NK-92 treated with Interleukin-12 subunit alpha and Interleukin-12 subunit beta, amount 100 ng/mL, for 24 hours (cell line): ENCODE measurements at regions not wholly inside any gene's neighbourhood (a gene's known extent, or its start where the extent isn't known, plus 50 kb on each side); places are given as distances from the start of the nearest gene placed in this dataset.

Experiments
- DNase-seq: peaks from one replicate; lab custom pipeline; 2025; lab: John Stamatoyannopoulos, UW

DNA sequence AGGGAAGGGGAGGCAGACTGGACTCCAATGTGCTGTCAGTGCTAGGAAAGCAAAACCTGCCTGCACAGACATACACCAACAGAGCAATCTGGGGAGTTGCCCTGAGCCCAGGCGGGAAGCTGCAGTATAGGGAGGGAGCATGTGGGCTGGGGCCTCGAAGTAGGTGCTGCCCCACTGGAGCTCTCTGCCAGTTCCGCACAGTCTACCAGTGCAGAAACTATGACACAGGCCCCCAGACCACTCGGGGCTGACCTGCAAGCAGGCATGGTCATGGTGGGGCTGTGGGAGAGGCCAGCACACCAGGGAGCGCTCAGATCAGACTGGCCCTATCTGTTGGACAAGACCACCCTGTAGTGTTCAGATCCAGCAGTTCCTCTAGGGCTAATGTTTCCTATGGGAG is 344.1 kb upstream of the TRAM1L1 start:
- DNase-seq: no peak

DNA sequence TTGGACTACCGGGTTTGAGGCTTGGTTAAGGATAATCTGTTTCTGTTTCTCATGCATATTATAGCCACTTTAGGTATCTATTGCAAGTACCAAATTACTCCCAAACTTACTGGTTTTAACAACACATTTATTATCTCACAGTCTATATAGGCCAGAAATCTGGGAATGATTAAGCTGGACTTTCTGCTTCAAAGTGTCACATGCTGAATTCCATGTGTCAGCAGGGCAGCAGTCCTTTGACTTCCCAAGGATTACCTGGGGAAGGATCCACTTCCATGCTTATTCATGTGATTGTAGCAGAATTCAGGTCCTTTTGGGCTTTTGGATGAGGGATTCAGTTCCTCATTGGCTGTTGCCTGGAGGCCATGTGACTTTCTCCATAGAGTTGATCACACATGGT is 349.0 kb upstream of the TRAM1L1 start:
- DNase-seq: no peak

DNA sequence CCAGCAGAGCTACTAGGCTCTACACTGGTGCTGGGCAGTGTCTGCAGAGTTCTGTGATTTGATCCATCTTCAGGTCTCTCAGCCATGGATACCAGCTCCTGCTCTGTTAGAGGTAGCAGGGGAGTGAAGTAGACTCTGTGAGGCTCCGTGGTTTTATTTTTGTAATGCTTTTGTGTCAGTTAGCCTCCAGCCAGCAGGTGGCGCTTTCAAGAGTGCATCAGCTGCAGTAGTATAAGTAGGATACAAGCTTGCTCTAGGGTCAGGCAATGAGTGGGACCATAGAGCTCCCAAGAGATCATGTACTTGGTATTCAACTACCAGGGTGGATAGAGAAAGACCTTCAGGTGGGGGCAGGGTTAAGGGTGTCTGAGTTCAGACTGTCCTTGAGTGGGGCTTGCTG is 362.5 kb upstream of the TRAM1L1 start:
- DNase-seq: no peak

- no peak for DNase-seq
Measured at GRCh38 chr4:117455088-117455487, 369.7 kb upstream of the TRAM1L1 start.

DNA sequence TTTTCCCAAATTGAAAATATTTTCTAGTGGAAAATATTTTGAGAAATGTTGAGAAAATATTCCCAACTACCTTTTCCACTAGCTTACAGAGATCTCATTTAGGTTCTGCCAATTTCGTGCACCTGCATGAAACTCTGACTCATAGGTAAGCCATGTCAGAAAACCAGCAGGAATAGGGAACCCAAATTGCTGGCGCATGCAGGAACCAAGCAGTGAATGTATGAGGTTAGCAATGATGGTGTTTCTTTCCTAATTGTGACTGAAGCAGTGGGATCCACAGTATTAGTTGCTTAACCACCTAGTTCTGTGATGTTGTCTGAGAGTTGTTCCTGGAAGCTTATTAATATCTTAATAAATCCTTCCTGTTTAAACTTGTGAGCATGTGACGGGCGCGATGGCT is 381.0 kb upstream of the TRAM1L1 start:
- no peak for DNase-seq

DNA sequence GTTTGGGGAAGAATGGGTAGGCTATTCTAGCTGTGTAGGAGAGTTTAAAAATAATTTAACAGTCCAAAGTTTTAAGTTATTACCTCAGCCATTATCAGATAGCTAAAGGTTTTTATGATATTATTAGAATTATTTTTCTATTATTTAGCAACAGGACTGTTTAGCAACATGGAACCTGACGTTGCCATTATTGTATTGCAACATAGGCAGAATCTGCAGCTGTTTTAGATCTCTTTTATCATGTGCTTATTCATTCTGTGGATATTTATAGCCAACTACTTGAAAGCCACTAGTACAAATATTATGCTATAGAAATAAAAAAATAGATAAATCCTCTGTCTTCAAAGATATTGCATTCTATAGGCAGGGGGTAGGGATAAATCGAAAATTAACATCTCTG is 382.0 kb upstream of the TRAM1L1 start:
- DNase-seq: no peak

DNA sequence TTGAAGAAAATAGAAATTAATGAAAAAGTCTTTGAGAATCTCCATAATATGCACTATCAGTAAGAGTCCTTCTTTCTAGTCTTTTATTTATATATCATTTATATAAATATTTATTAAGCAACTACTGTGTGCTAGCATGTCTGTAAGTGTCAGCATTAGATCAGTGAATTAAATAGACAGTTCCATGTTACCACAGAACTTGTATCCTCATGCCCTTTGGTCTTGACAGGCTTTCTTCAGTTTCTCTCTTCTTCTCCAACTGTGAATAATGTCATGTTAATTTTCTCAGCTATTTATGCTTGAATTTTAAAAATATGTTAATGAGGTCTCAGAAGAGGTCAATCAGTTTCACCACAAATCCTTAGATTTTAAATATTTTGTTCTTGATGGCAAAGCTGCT is 389.6 kb upstream of the TRAM1L1 start:
- DNase-seq: no peak

DNA sequence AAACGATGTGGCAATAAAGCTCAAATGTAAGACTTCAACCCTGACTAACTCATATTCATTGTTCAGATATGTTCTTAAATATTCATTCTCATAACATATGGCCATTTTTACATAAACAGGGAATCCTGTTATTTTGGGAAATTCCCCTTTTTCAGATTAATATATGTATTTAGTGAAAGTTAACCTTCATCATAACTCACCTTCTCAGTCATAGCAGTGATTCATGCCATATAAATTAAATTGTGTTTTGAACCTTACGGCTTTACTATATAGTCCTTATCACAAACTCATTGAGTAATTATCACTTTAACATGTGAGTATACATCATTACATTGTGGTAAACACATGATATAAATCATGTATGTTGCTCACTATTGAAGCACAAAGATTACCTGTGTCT is 392.5 kb upstream of the TRAM1L1 start:
- DNase-seq: no peak

DNA sequence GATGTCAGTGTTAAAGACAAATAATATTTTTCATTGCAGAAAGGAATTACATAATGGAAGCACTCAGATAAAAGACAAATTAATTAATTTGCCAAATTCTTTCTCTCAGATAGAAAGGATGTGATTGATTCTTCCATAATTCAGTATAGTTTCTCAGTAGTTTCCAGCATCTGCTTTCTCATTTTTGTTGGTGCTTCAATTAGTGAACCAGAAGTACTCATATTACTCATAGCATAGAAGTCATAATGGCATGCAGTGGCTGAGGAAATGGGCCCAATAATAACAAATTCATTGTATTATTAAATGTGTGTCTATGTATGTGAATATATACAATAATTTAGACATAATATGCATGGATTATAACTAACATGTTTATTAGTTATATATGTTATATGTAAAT is 393.3 kb upstream of the TRAM1L1 start:
- no peak for DNase-seq

- no peak for DNase-seq
Measured at GRCh38 chr4:117479673-117480072, 394.3 kb upstream of the TRAM1L1 start.

DNA sequence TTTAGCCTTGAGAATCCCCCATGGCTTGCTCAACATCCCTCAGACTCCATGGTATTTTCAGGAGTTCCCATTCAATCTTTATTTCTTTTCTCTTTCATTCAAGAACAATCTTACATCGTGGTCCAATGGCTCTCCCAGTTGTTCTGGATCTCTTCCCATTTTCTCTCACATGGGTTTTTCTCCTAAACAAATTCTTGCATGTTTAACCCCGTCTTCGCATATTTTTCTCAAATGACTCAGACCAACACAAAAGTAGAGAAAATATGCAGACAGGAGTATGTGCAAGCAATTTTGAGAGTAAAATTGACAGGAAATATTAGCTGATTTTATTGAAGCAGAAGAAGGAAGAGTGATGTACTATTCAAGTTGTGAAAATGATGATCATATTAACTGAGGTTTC is 396.4 kb upstream of the TRAM1L1 start:
- DNase-seq: no peak

DNA sequence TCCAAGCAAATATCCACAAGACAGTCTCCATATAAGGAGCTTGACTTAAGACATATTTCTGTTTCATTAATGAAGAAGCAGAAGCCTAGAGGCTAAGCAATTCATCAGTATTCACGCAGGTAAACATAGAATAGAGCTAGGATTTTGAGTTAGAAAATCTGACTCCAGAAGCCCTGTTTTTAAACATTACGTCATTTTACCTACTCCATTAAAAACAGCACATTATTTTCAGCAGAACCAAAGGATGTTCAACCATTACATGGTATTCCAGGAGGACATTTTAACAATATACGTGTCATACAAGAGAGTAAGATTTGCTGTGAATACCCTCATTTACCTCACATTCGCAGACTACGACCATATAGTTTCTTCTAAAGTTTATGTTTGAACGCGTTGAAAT is 403.3 kb upstream of the TRAM1L1 start:
- DNase-seq: no peak

- DNase-seq: no peak
Measured at GRCh38 chr4:117489107-117489506, 403.7 kb upstream of the TRAM1L1 start.

DNA sequence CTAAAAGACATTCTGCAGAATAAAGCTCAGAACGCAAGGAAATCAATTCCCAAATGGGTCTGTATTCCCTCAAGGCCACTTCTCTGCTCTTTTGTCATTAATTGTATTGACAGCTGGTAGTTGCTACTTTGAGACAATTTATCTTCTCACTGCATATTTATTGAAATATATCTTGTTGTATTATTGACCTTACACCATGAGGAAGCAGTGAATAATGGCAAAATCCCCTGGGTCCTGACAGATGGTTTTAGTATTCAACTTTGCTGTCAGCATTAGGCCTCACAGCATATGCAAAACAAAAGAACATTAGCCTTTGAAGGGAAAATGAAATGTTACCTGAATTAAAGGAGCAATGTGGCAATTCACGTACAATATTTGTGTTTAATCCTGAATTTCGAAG is 406.1 kb upstream of the TRAM1L1 start:
- DNase-seq: no peak

DNA sequence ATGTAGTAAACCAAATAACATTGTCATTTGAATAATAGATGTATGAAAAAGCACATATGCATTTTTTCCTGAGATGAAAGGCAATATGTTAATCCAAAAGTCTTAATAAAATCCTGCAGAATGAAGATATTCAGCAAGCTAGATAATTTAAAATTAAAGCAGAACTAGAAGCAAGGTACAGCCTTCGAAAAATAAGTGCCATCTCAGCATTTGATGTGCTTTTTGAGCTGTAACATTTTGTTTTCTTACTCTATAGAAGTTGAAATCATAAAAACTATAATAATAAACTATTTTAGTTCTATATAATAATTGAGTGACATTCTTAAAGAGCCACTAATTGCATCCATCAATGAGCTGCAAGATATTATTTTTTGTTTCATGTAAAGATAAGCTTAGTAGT is 410.4 kb upstream of the TRAM1L1 start:
- DNase-seq: no peak

GRCh38 chr4:117512414-117512813 is 427.0 kb upstream of the TRAM1L1 start:
- no peak for DNase-seq

DNA sequence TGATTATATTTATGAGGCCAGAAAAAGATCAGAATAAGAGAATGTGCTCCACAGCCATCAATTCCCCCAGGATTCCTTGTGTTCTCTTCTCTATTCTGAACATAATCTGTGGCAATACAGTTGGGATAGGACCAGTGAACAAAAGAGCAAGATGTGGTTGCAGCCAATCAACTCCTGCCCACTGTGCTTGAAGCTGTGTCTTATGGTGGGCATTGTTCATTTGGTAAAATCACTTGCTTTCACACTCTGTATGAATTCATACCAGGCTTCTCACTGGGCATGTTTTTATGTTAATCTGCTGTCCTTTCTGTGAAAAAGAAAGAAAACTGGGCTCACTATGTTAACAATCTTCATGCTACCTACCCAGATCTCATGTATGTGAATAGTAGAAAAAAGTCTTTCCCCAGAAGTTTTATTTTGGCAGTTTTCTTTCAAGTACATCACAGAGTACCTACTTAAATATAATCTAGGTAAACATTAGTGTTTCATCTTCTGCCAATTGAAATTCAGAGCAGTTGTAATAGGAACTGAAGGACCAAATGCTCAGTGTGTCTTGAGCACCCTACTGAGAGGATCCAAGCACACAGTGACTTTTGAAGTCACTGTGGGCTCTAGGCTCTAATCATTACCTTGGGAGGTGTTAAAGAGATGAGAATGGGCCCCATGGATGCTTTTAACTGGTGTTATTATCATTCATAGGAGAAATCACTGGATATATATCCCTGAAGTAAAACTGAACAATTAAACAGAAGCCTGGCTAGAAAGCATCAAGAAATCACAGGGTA is 429.2 kb upstream of the TRAM1L1 start:
- no peak for DNase-seq

GRCh38 chr4:117515921-117516320 is 430.5 kb upstream of the TRAM1L1 start:
- DNase-seq: no peak

DNA sequence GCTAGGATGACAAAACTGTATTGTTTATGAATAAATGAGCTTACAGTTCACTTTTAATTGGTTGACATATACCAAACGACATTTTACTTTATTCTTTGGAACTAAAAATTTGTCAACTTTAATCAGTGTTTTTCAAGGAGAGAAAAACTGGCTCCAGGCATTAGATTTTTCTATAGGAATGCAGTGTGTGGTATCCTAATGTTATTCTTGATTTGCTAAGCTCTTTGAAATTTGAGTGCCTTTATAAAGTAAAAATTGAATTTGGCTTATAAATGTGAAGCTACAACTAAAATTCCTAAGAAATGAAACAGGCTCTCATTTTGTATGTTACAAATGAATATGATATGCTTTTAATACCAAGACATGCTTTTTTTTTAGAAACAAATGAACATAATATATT is 442.2 kb upstream of the TRAM1L1 start:
- no peak for DNase-seq

DNA sequence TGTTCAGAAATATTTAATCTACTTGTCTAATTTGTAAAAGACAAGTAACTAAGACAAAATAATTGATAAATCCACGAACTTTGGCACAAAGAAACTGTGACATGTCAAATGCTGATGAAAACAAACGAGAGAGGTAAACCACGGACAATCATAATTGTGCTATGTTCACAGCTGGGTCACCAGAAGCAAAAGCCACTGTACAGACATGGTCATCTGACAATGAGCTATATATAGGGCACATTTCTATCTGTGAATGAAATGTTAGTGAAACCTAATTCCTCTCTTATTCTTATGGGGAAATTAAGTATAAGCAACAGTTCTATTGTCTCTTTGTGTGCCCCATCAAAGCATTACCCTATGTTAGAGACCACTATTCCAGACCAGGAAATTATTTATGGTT is 444.0 kb upstream of the TRAM1L1 start:
- DNase-seq: no peak

- no peak for DNase-seq
Measured at GRCh38 chr4:117533501-117533900, 448.1 kb upstream of the TRAM1L1 start.

GRCh38 chr4:117545039-117545438 is 459.7 kb upstream of the TRAM1L1 start:
- no peak for DNase-seq

DNA sequence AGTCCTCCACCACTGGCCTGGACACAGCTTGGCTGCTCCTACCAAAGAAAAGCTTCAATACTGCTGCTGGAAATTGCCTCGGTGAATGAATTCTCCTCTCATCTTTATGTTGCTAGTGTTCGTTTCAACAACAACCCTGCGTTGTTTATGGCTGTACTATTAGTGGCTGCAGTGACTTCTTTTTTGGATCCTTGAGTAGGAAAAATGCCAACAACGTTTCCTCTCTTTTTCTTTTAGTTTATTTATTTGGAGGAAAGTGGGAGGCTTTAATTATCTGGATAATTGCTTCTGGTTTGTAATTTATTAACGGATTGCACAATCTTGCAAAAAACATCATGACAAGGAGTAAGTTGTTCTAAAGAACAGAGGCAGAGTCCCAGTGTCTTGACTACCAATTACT is 464.1 kb upstream of the TRAM1L1 start:
- DNase-seq: no peak

- no peak for DNase-seq
Measured at GRCh38 chr4:117550085-117550484, 464.7 kb upstream of the TRAM1L1 start.

DNA sequence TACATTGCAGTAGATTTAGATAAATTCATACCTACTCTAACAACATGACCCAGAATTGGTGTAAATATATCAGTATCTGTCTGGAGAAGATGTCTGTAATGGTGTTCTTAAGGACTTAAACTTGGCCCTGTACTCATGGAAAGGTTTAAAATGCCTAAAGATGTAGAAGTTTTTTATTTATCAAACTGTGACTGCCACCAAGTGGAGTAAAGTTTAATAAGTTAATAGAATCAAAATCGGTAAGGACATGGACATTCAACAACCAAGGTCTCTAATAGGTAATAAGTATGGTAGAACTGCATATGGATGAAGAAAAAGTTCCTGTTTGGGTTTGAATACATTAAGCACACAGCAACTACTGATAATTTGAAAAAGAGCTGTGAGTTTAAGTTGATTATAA is 474.0 kb upstream of the NDST3 start:
- no peak for DNase-seq
